B cell (primary cell): ENCODE measurements at regions not wholly inside any gene's neighbourhood (a gene's known extent, or its start where the extent isn't known, plus 50 kb on each side); places are given as distances from the start of the nearest gene placed in this dataset.

Experiments used
- ATAC-seq: fragments of 200-7000 bp; cut with Tn5 transposase; one replicate; pipeline ENCODE4 v1.10.0; 2021; ENCODE audit warnings: low read depth, mild to moderate bottlenecking, moderate number of reproducible peaks, moderate library complexity
- CTCF ChIA-PET: fragments of 350-600 bp; sonication (Branson Sonifier 250); formaldehyde crosslinking; loops from one replicate; lab custom pipeline; 2021; ENCODE audit warnings: antibody characterized with exemption, inconsistent platforms; lab: Charles Lee
- POLR2A ChIA-PET: fragments of 350-600 bp; sonication (Branson Sonifier 250); formaldehyde crosslinking; loops from one replicate; lab custom pipeline; 2021; ENCODE audit warnings: antibody characterized with exemption; lab: Charles Lee
- DNase-seq: peaks from one replicate; pipeline ENCODE4 v3.0.0; 2013
- H2AFZ ChIP-seq: 2 replicates; pipeline ENCODE4 v1.6.1; 2012; ENCODE audit warnings: mild to moderate bottlenecking, low read depth, low read length; ENCODE audit not compliant: insufficient read depth, poor library complexity, severe bottlenecking
- H3K27ac ChIP-seq, 2 donors: 1 replicate in 1 of 2; 2 replicates in 1 of 2; pipeline ENCODE4 v1.5.1; 2012 to 2013; ENCODE audit warnings: low read length in 2 of 2, mild to moderate bottlenecking in 2 of 2, moderate library complexity in 1 of 2
- H3K27me3 ChIP-seq, 4 experiments: fragments of 200-600 bp in 1 of 4; sonication (generic) in 1 of 4; replicated peaks in 1 of 4; 1 replicate in 2 of 4; 2 replicates in 2 of 4; pipeline versions ENCODE4 v1.6.1 to v1.7.0; 2013 to 2016; ENCODE audit warnings: low read length in 3 of 4, mild to moderate bottlenecking in 2 of 4, mixed read lengths in 1 of 4, moderate library complexity in 1 of 4; ENCODE audit not compliant: insufficient read depth in 4 of 4, control insufficient read depth in 3 of 4; ENCODE audit errors: control extremely low read depth in 1 of 4
- H3K36me3 ChIP-seq, 2 experiments: replicated peaks in 1 of 2; 1 replicate in 1 of 2; 2 replicates in 1 of 2; pipeline versions ENCODE4 v1.6.1 to v1.7.1; 2013; ENCODE audit warnings: low read length in 1 of 2; ENCODE audit not compliant: insufficient read depth in 2 of 2, control insufficient read depth in 1 of 2; ENCODE audit errors: control extremely low read depth in 1 of 2, extremely low read depth in 1 of 2
- H3K4me1 ChIP-seq, 2 donors: fragments of 200-600 bp in 1 of 2; sonication (generic) in 1 of 2; 1 replicate in 1 of 2; 2 replicates in 1 of 2; pipeline versions ENCODE4 v1.5.1 to v1.6.1; 2013 to 2017; ENCODE audit warnings: low read length in 2 of 2; ENCODE audit not compliant: control insufficient read depth in 2 of 2, insufficient read depth in 2 of 2
- H3K4me2 ChIP-seq: replicated peaks from 2 replicates; pipeline ENCODE3; 2012; ENCODE audit warnings: mild to moderate bottlenecking, low read depth, low read length; ENCODE audit not compliant: poor library complexity, severe bottlenecking
- H3K4me3 ChIP-seq, 5 experiments: fragments of 200-600 bp in 1 of 5; sonication (generic) in 1 of 5; 1 replicate in 3 of 5; 2 replicates in 2 of 5; pipeline versions ENCODE4 v1.5.1 to v1.7.0; 2011 to 2016; ENCODE audit warnings: low read length in 4 of 5, mild to moderate bottlenecking in 4 of 5, low read depth in 2 of 5, control low read depth in 1 of 5, moderate library complexity in 1 of 5; ENCODE audit not compliant: insufficient read depth in 1 of 5; ENCODE audit errors: control extremely low read depth in 1 of 5, extremely low read depth in 1 of 5
- H3K79me2 ChIP-seq: fragments of 200-600 bp; sonication (generic); one replicate; pipeline ENCODE4 v1.6.0; 2016; ENCODE audit warnings: low read length; ENCODE audit not compliant: control insufficient read depth, insufficient read depth
- H3K9ac ChIP-seq: fragments of 200-600 bp; sonication (generic); 2 replicates; pipeline ENCODE4 v1.6.1; 2017; ENCODE audit warnings: mild to moderate bottlenecking, low read length, moderate library complexity
- H3K9me3 ChIP-seq, 3 donors: one replicate each; pipeline versions ENCODE4 v1.6.1 to v1.7.1; 2013; ENCODE audit warnings: low read length in 2 of 3; ENCODE audit not compliant: control insufficient read depth in 2 of 3, insufficient read depth in 1 of 3; ENCODE audit errors: control extremely low read depth in 1 of 3
- H4K20me1 ChIP-seq: 2 replicates; pipeline ENCODE4 v1.6.0; 2012; ENCODE audit warnings: mild to moderate bottlenecking, low read length; ENCODE audit not compliant: insufficient read depth, control insufficient read depth, poor library complexity, severe bottlenecking
- H3K27ac Mint-ChIP-seq: one replicate; pipeline ENCODE4 v1.8.0; 2021; ENCODE audit warnings: mixed read lengths
- H3K27me3 Mint-ChIP-seq: one replicate; pipeline ENCODE4 v1.8.0; 2021; ENCODE audit warnings: mixed read lengths
- H3K4me1 Mint-ChIP-seq: one replicate; pipeline ENCODE4 v1.8.0; 2021; ENCODE audit warnings: mixed read lengths
- H3K4me3 Mint-ChIP-seq: one replicate; pipeline ENCODE4 v1.8.0; 2021; ENCODE audit warnings: mixed read lengths
- H3K9me3 Mint-ChIP-seq: one replicate; pipeline ENCODE4 v1.8.0; 2022; ENCODE audit warnings: mixed read lengths; ENCODE audit not compliant: insufficient read depth
- CTCF ChIP-seq: fragments of 200-600 bp; IDR thresholded peaks from one replicate; pipeline ENCODE4 v1.8.0; 2022; ENCODE audit warnings: antibody characterized with exemption, mild to moderate bottlenecking
- EZH2 ChIP-seq: IDR thresholded peaks from 2 replicates; pipeline ENCODE4 v1.6.1; 2012; ENCODE audit warnings: borderline replicate concordance, low read depth, mild to moderate bottlenecking, moderate library complexity, low read length; ENCODE audit not compliant: insufficient read depth, poor library complexity, severe bottlenecking
- WGBS: methylation state at CpG from one replicate; pipeline ENCODE4 v1.1.5; 2013; ENCODE audit warnings: missing lambda C conversion rate; ENCODE audit not compliant: insufficient coverage; 5-methylcytosine and 5-hydroxymethylcytosine counted together
- intact Hi-C: fragments of 100-400 bp; cut with micrococcal nuclease; formaldehyde crosslinking; loops from one replicate; pipeline ENCODE4 v1.10.0; 2022

GRCh38 chr13:65347420-65348030, 1882.6 kb downstream of the PCDH9 start:
- Mint-ChIP-seq H3K27ac (no peak overlapping the region), H3K27me3 (no peaks in the 10 kb centered on the region), H3K4me1 (no peaks in the 10 kb centered on the region), H3K4me3 (no peak overlapping the region), H3K9me3 (peaks cover 6% of the 10 kb centered on the region)
- no peak for DNase-seq
- Histone ChIP-seq H3K4me3 (no peak overlapping the region), H3K4me2 (no peak overlapping the region), H3K27ac (no peak overlapping the region), H3K9ac (no peak overlapping the region), H4K20me1 (no peaks in the 10 kb centered on the region), H3K9me3 (peaks cover 0 to 1% (median 0%) of the 10 kb centered on the region in 3 donors), H3K79me2 (no peaks in the 10 kb centered on the region), H2AFZ (no peak overlapping the region), H3K27me3 (no peaks in the 10 kb centered on the region), H3K4me1 (no peaks in the 10 kb centered on the region), H3K36me3 (no peaks in the 10 kb centered on the region)
- no peak for ATAC-seq
- no CpG with 5 or more reads among the region's 2 CpGs for WGBS
- intact Hi-C loops, result no loop called here
- CTCF ChIA-PET, result no interaction called here
- TF ChIP-seq EZH2, result no peak
- no peak for TF ChIP-seq CTCF
- POLR2A ChIA-PET, result no interaction called here

- Histone ChIP-seq H3K4me2 (no peak overlapping the region), H3K36me3 (no peaks in the 10 kb centered on the region), H3K9ac (no peak overlapping the region), H3K27ac (no peak overlapping the region), H3K4me3 (no peak overlapping the region), H3K4me1 (no peaks in the 10 kb centered on the region), H3K79me2 (no peaks in the 10 kb centered on the region), H3K27me3 (no peaks in the 10 kb centered on the region), H4K20me1 (no peaks in the 10 kb centered on the region), H2AFZ (no peak overlapping the region), H3K9me3 (peaks cover 0 to 2% (median 0%) of the 10 kb centered on the region in 3 donors)
- intact Hi-C loops, result no loop called here
- ATAC-seq (no peak), DNase-seq (no peak)
- TF ChIP-seq CTCF (no peak), EZH2 (no peak)
- ChIA-PET CTCF (no interaction called here), POLR2A (no interaction called here)
- no peaks in the 10 kb centered on the region for H3K27me3 Mint-ChIP-seq
- WGBS, result no CpG with 5 or more reads among the region's 1 CpG
- peaks cover 6% of the 10 kb centered on the region for H3K9me3 Mint-ChIP-seq
- H3K4me1 Mint-ChIP-seq, result no peaks in the 10 kb centered on the region
- no peak overlapping the region for H3K4me3 Mint-ChIP-seq
- no peak overlapping the region for H3K27ac Mint-ChIP-seq
Observed at GRCh38 chr13:65343898-65344663, 1886.1 kb downstream of the PCDH9 start.
